ENCODE measurements at regions not wholly inside any gene's neighbourhood (a gene's known extent, or its start where the extent isn't known, plus 50 kb on each side); places are given as distances from the start of the nearest gene placed in this dataset.

DNA sequence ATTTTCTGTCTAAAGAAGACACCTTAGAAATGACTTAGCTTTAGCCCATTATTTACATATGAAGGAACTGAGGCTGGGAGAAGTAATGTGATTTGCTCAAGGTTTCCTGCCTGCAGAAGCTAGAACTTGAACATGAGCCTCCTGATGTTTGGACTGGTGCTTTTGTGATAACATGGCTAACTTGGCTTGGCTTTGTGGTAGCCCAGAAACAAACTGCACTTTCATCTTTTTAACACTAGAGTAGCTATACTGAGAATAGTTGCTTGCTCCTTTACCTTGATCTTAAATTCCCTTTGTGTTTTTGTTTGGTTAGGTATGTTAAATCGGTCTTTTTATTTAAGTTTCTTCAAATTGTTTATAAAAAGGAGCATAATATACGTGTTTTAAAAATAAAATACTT is 163.5 kb upstream of the MANEA start:
- TF ChIP-seq, protein P1, sequence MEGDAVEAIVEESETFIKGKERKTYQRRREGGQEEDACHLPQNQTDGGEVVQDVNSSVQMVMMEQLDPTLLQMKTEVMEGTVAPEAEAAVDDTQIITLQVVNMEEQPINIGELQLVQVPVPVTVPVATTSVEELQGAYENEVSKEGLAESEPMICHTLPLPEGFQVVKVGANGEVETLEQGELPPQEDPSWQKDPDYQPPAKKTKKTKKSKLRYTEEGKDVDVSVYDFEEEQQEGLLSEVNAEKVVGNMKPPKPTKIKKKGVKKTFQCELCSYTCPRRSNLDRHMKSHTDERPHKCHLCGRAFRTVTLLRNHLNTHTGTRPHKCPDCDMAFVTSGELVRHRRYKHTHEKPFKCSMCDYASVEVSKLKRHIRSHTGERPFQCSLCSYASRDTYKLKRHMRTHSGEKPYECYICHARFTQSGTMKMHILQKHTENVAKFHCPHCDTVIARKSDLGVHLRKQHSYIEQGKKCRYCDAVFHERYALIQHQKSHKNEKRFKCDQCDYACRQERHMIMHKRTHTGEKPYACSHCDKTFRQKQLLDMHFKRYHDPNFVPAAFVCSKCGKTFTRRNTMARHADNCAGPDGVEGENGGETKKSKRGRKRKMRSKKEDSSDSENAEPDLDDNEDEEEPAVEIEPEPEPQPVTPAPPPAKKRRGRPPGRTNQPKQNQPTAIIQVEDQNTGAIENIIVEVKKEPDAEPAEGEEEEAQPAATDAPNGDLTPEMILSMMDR (IDR thresholded peaks at IDR 0.05), result no peak
- no peak for TF ChIP-seq EP300 (IDR thresholded peaks at IDR 0.05)

Data from ovary (tissue), 3 donors.